Keratinocyte (primary cell): ENCODE measurements at regions not wholly inside any gene's neighbourhood (a gene's known extent, or its start where the extent isn't known, plus 50 kb on each side); places are given as distances from the start of the nearest gene placed in this dataset.

Source experiments
- DNase-seq: peaks from one replicate; pipeline ENCODE4 v3.0.0-alpha.2; 2011; ENCODE audit warnings: low read depth, missing footprints, low spot score
- FAIRE-seq: peaks from 2 replicates; lab custom pipeline; 2011; peaks lifted over from hg19 to GRCh38; lab: Jason Lieb, UNC
- H2AFZ ChIP-seq: 2 replicates; pipeline ENCODE4 v1.6.0; 2012; ENCODE audit warnings: low read length, control low read depth, inconsistent platforms; ENCODE audit not compliant: control insufficient read depth
- H3K27ac ChIP-seq: 2 replicates; pipeline ENCODE4 v1.5.1; 2011; ENCODE audit warnings: low read length; ENCODE audit not compliant: control insufficient read depth, insufficient read depth
- H3K27me3 ChIP-seq: 3 replicates; pipeline ENCODE4 v1.6.0; 2011; ENCODE audit warnings: low read length; ENCODE audit not compliant: control insufficient read depth, insufficient read depth; ENCODE audit errors: extremely low read depth
- H3K36me3 ChIP-seq, 2 experiments: 2 replicates in 1 of 2; 3 replicates in 1 of 2; pipeline ENCODE4 v1.5.1; 2011; ENCODE audit warnings: low read length in 2 of 2, mild to moderate bottlenecking in 1 of 2; ENCODE audit not compliant: control insufficient read depth in 2 of 2, insufficient read depth in 2 of 2; ENCODE audit errors: extremely low read depth in 1 of 2
- H3K4me1 ChIP-seq: 3 replicates; pipeline ENCODE4 v1.5.1; 2011; ENCODE audit warnings: low read length; ENCODE audit not compliant: control insufficient read depth, insufficient read depth; ENCODE audit errors: extremely low read depth
- H3K4me2 ChIP-seq: 3 replicates; pipeline ENCODE4 v1.6.0; 2011; ENCODE audit warnings: low read depth, low read length; ENCODE audit not compliant: control insufficient read depth, insufficient read depth; ENCODE audit errors: extremely low read depth
- H3K4me3 ChIP-seq, 3 experiments: fragments of 200-600 bp in 1 of 3; sonication (generic) in 1 of 3; 2 replicates in 2 of 3; 3 replicates in 1 of 3; pipeline ENCODE4 v1.5.1; 2011 to 2016; ENCODE audit warnings: low read length in 3 of 3, mild to moderate bottlenecking in 3 of 3, control low read depth in 2 of 3, inconsistent platforms in 1 of 3, low read depth in 1 of 3, mixed read lengths in 1 of 3, mixed run types in 1 of 3, moderate library complexity in 1 of 3; ENCODE audit not compliant: control insufficient read depth in 2 of 3, insufficient read depth in 2 of 3; ENCODE audit errors: extremely low read depth in 1 of 3
- H3K79me2 ChIP-seq: 2 replicates; pipeline ENCODE4 v1.6.0; 2012; ENCODE audit warnings: low read length; ENCODE audit not compliant: control insufficient read depth, insufficient read depth
- H3K9ac ChIP-seq: 3 replicates; pipeline ENCODE4 v1.6.0; 2011; ENCODE audit warnings: low read length; ENCODE audit not compliant: control insufficient read depth, insufficient read depth; ENCODE audit errors: extremely low read depth
- H3K9me1 ChIP-seq: 3 replicates; pipeline ENCODE4 v1.6.0; 2011; ENCODE audit warnings: low read length; ENCODE audit not compliant: control insufficient read depth, insufficient read depth; ENCODE audit errors: extremely low read depth
- H3K9me3 ChIP-seq: 2 replicates; pipeline ENCODE4 v1.5.1; 2012; ENCODE audit warnings: low read depth, low read length; ENCODE audit not compliant: control insufficient read depth
- H4K20me1 ChIP-seq: 3 replicates; pipeline ENCODE4 v1.6.0; 2011; ENCODE audit warnings: low read length; ENCODE audit not compliant: control insufficient read depth, insufficient read depth; ENCODE audit errors: extremely low read depth
- EZH2 ChIP-seq: IDR thresholded peaks from one replicate; pipeline ENCODE4 v1.6.1; 2012; ENCODE audit warnings: inconsistent platforms, mild to moderate bottlenecking, low read length, moderate library complexity
- dilution Hi-C: fragments of 300-500 bp; cut with MboI; formaldehyde crosslinking; loops from one replicate; pipeline ENCODE4 v1.7.0; 2020; ENCODE audit warnings: low sequenced_read_pairs; ENCODE audit not compliant: extremely low pct_ligation_motif_present
- TF ChIP-seq, protein P1 (sequence below), 3 experiments: IDR thresholded peaks in 1 of 3; conservative IDR thresholded peaks in 1 of 3; optimal IDR thresholded peaks in 1 of 3; 2 replicates in 2 of 3; 3 replicates in 1 of 3; pipeline versions ENCODE3 to v1.5.1; 2011; ENCODE audit warnings: low read length in 3 of 3, mild to moderate bottlenecking in 3 of 3, moderate library complexity in 2 of 3, control low read depth in 1 of 3, inconsistent platforms in 1 of 3; ENCODE audit not compliant: insufficient read depth in 2 of 3; ENCODE audit errors: extremely low read depth in 1 of 3

DNA sequence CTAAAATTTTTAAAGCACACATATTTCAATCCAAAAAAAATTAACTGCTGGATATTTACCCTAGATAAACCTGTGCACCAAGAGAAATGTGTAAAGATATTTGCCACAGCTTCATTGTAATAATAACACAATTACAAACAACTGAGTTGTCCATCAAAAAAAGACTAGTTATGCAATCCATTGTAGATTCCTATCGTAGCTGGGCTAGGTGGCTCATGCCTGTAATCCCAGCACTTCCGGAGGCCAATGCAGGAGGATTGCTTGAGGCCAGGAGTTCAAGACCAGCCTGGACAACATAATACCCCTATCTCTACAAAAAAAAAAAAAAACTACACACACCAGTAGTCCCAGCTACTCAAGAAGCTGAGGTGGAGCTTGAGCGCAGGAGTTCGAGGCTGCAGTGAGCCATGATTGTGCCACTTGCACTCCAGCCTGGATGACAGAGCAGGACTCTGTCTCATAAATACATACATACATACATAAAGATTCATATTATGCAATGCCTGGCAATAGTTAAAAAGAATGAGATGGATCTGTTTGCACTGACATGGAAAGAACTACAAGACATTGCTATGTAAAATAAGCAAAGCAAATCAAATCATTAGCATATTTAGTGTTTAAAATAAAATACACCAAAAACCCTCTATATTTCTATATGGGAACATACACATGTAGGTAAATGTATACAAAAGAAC lies 56.5 kb upstream of the CCDC28A start:
- Histone ChIP-seq H3K4me3 (no peak overlapping the region), H3K27me3 (no peaks in the 10 kb centered on the region), H2AFZ (no peak overlapping the region), H3K36me3 (no peaks in the 10 kb centered on the region), H3K4me2 (no peak overlapping the region), H3K9me1 (no peaks in the 10 kb centered on the region), H3K79me2 (no peaks in the 10 kb centered on the region), H3K27ac (no peak overlapping the region), H3K4me1 (no peaks in the 10 kb centered on the region), H3K9me3 (no peaks in the 10 kb centered on the region), H4K20me1 (no peaks in the 10 kb centered on the region), H3K9ac (no peak overlapping the region)
- DNase-seq (no peak), FAIRE-seq (no peak)
- dilution Hi-C loops = no loop called here
- no peak for TF ChIP-seq EZH2
- TF ChIP-seq, protein P1, sequence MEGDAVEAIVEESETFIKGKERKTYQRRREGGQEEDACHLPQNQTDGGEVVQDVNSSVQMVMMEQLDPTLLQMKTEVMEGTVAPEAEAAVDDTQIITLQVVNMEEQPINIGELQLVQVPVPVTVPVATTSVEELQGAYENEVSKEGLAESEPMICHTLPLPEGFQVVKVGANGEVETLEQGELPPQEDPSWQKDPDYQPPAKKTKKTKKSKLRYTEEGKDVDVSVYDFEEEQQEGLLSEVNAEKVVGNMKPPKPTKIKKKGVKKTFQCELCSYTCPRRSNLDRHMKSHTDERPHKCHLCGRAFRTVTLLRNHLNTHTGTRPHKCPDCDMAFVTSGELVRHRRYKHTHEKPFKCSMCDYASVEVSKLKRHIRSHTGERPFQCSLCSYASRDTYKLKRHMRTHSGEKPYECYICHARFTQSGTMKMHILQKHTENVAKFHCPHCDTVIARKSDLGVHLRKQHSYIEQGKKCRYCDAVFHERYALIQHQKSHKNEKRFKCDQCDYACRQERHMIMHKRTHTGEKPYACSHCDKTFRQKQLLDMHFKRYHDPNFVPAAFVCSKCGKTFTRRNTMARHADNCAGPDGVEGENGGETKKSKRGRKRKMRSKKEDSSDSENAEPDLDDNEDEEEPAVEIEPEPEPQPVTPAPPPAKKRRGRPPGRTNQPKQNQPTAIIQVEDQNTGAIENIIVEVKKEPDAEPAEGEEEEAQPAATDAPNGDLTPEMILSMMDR (optimal IDR thresholded peaks at IDR 0.05 in 1 of 3, IDR thresholded peaks at IDR 0.05 in 1 of 3, conservative IDR thresholded peaks at IDR 0.05 in 1 of 3; ENCODE audit: extremely low read depth in 1 of 3, insufficient read depth in 2 of 3, low read length in 3 of 3) = no peak

DNA sequence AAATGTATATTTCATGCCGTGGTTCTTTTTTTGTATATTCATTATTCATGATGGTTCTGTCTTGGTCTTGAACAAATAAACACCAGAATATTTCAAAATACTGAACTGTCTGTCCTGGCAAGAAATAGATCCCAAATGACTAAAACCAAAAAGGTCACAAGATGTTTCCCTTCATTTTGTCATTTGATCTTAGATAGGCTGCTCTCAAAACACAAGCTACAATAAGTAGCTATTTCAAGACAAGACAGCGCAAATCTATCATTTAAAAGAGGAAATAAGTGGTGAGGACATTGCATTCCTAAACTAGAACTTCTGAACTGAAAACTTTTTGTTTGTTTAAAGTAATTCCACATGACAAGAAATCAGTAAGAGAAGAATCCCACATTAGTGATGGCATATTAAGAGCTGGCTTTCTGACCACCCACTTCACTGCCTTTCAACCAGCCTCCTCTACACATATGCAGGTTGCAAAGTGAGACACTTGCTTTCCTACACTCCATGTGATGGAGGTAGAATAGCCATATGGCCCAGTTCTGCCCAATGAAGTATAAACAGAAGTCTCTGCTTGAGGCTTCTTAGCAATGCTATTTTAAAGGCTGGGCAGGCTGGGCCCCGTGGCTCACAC lies 54.4 kb upstream of the CCDC28A start:
- Histone ChIP-seq H3K79me2 (no peaks in the 10 kb centered on the region), H3K27ac (no peak overlapping the region), H3K4me3 (no peak overlapping the region), H3K4me1 (peaks cover 5% of the 10 kb centered on the region), H3K27me3 (no peaks in the 10 kb centered on the region), H3K9me3 (no peaks in the 10 kb centered on the region), H3K4me2 (no peak overlapping the region), H3K9ac (no peak overlapping the region), H3K9me1 (no peaks in the 10 kb centered on the region), H4K20me1 (no peaks in the 10 kb centered on the region), H2AFZ (no peak overlapping the region), H3K36me3 (no peaks in the 10 kb centered on the region)
- DNase-seq (no peak), FAIRE-seq (no peak)
- TF ChIP-seq, protein P1 (optimal IDR thresholded peaks at IDR 0.05 in 1 of 3, IDR thresholded peaks at IDR 0.05 in 1 of 3, conservative IDR thresholded peaks at IDR 0.05 in 1 of 3; ENCODE audit: extremely low read depth in 1 of 3, insufficient read depth in 2 of 3, low read length in 3 of 3) = no peak
- no peak for TF ChIP-seq EZH2
- dilution Hi-C loops = no loop called here
